EH (cell line): ENCODE measurements at regions not wholly inside any gene's neighbourhood (a gene's known extent, or its start where the extent isn't known, plus 50 kb on each side); places are given as distances from the start of the nearest gene placed in this dataset.

ENCODE experiments used
- DNase-seq: peaks from one replicate; pipeline ENCODE4 v3.0.0-alpha.2; 2015; ENCODE audit warnings: low read depth

DNA sequence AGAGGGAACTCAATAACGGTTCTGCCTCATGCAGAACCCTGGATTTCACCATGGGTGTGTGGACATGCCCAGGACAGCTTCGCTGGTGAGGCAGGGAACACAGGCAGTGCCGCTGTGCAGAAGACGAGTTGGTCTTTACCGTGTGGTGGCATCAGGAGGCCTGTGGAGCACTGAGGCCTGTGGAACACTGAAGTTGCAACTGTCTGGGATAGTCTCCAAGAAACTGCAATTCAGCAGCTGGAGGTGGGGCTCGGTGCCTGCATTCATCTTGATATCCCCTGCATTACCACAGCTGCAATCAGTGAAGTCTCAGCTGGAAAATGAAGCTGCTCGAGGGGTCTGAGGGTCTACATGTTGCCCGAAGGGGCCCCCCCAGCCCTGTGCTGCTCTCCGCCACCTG lies 202.4 kb upstream of the CDH4 start:
- no peak for DNase-seq

DNA sequence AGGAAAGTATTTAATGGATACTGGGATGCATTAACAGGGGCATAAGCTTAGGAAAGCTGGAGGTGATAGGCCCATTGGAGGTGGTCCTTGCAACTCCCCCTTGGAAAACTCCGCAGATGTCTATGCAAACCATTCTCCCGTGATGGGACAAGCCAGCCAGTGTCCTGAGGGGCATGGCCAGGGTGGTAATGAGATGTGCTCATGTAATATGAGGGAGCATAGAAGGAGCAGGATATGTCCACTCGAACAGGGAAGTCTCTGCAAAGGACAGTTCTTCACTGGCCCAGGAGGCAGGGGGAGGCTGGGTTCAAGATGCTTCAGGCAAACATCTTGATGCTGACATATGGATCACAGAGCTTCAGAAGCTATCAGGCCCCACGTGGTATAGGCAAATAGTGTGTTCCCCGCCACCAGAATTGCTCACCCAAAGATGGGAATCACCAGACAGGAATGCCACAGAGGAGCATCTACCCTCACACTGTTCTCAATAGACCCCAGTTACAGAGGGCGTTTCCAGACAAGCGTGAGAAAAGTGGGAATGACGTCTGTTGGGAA lies 201.6 kb upstream of the CDH4 start:
- DNase-seq: no peak

DNA sequence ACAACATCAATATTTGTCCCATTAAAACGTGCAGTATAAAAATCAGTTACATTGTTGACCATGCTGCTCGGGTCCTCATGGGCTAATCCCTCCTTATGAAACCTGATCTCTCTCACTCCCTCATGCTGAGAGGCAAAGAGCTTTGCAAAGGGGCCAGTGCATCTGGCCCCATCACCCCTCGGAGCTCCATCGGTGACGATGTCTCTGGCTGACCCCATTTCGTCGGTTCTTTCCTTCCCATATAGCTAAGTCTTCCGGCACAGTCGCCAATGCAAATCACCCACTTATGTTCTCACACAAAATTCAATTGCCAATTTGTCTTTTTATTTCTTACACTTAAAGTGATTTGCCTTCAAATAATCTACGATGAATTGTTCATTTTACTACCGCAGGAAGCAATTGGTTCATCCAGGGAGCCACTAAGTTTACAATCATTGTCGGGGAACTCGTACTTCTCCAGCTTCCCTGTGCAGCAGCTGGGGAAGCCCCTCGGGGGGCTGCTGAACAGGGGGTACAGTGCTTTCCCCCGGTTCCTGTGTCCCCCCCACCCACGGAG lies 199.8 kb upstream of the CDH4 start:
- DNase-seq: no peak

DNA sequence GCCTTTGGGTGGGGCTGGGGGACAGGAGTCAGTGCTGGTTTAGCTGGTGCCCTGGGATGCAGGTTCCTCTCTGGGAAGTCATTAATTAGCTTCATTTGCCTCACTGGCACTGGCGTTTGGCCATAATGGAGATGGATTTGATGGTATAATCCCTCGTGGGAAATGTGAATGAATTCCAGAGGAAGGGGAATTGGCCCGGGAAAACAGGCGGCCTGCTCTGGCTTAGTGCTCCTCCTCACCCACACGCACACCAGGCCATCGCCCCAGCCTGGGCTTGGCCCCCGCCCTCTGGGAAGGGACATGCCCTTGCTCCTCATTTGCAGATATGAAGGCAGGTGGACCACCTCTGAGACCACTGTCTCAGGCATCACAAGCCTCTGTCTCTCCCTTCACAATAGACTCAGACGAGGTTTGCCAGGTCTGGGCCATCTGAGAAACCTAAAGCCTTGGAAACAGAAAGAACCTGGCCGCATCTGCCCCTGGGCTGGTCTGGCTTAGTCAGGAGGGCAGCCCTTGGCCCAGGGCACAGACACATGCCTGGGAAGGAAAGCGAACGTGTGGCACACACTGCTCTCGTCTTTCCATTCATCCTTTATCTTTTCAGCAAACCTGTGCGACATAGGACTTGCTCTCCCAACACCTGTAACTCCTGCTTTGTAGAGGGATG lies 199.2 kb upstream of the CDH4 start:
- no peak for DNase-seq

DNA sequence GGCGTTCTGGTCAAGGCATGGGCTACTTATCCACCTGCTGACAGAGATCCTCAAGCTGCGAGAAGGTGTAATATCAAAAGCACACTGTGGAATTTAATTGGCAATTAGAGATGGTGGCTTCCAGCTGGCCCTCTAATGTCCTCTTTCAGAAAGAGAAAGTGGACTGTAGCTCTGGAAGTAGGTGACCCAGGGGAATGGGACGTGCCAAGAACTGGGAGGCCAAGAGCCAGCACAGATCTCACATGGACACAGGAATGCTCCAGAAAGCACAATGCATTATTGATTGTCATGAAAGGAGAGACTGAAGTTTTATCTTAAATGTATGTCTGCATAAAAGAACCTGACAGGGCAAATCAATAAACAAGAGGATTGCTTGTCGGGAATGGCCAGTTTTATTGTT lies 198.6 kb upstream of the CDH4 start:
- no peak for DNase-seq

DNA sequence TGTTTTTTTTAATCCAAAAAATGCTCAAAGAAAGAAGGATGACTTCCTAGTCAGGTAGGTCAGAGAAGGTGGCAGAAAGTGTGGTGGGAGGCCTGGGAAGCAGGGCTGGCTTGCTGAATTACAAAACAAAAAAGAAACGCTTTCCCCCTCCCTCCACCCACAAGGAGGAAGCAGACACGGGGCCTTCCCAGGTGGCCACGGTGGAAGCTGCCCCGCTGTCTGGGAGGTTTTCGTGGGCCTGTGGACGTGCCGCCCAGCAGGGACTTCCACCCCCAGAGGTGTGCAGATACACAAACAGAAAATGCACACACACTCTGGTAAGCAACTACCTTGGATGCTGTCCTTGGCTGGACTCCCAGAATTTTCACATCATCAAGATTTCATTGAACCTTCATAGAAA lies 198.2 kb upstream of the CDH4 start:
- no peak for DNase-seq

DNA sequence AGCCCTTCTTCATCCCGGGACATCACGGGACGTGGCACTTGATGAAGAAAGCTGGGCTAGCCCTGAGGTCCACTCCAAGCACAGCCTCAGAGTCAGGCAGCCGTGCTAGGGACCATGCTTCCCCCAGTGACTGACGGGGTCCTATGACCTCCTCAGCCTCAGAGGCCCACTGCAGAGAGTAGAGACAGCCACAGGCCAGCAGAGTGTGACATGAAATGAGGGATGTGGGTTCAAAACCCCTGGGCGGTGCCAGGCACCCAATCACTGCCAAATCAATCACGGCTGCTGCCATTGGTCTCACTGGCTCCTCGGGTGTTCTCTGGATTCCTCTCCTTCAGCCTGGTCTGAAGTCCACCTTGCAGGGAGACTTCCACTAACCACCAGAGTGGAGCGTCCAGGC lies 197.7 kb upstream of the CDH4 start:
- DNase-seq: no peak

DNA sequence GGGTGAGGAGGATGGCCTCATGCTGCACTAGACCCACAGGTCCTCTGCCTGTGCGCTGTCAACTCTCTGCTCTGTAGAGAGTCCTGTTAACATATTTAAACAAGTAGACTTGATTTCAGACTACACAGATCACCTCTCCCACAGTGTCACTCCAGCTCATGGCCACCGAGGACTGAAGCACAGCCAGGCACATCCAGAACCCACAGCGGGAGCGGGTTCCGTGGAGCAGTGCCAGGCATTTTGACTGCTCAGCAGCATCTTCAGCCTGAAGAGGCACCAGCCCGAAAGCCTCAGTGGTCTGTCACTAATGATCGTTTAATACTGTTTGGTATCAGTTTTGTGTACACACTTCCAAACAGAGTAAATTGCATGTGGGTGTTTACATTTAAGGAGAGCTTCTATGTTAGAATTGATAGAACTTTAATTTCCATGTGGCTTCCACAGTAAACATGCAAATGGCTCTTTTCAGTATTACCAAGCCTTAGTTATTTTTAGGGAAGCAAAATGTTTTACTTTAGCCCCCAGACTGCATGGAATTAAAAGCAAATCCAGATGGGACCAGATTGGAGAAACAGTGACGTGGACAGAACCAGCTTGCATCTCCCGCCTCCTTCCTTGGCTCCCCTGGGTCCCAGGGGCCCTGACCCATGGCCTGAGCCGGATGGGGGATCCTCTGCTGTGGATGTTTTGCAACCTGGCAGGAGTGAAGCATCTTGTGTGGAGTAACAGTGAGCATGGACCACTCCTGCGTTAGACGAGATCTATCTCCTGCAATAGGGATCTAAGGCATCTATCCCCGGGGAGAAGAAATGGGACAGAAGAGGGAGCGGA lies 196.7 kb upstream of the CDH4 start:
- DNase-seq: no peak

DNA sequence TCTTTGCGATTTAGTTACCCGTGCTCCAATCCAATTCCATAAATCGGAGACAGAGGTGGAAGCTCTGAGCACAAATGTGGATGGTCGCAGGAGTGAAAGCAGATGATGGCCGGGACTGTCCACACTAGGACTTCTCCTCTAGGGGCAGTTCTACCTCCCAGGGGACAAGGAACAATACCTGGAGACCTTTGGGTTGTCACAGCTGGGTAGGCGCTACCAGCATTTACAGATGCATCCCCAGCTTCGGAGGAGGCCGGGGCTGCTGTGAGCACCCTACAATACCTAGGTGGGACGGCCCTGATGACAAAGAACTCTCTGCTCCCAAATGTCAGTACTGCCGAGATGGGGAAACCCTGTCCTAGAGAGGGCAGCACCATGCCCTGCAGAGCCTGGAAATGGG lies 195.9 kb upstream of the CDH4 start:
- no peak for DNase-seq

DNA sequence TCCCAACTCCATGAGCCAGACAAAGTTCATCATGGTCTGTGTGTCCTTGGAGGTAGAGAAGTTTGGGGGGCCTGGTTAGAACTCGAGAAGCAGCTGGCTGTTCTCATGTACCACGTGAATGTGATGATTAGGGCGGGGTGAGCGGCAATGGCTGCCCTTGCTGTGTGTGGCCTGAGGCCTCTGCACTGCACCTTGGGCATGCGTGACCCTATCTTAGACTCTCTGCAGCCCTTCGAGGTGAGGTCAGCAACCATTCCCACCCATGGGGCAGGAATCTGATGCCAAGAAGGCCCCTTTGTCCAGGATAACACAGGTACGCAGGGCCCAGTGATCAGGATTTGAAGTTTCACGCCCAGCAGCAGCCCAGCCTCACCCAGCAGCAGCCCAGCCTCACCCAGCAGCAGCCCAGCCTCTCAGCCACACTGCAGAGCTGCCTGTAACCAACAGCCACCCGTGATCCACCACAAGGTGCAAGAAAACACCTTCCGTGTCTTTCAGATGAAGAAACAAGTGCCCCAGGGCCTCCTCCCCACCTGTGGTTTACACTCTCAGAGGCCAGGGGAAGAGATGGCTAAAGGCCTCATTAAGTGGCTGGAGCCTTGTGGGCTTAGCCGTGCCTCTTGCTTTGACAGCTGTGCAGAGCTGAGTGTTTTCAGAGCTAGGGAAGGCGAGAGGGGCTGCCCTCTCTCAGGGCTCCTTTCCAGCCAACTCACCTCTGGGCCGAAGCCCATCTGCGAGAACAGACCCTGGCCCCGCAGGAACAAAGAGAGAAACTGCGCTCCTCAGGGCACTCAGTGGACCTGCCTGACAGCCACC lies 195.2 kb upstream of the CDH4 start:
- no peak for DNase-seq

DNA sequence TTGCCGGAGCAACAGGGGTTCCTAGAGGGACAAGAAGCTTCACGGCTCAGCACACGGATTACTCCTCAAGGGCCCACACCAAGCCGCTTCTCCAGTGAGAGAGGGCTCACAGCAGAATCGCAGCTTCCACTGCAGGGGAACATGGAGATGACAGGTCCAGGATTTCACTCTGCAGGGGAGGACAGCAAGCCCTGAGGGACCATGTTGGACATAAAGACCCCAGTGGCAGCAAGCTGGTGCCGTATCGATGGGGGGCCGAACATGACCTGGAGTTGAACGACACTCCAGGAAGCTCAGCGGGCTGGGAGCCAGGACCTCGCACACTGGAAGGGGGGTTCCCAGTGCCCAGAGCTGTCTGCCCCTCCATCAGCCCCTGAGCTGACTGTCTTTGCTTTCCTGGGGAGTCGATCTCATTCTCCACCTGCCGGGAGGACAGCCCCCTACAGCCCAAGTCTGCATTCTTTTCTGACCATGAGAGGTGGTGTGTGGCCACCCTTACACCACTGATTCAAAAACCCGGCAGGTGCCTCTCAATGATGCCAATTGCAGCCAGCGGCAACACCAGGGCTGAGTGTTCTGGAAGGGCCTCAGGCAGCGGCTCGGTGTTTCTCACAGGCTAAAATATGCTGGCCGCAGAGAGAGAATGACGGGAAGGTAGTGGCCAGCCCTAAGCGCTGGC lies 194.5 kb upstream of the CDH4 start:
- no peak for DNase-seq

DNA sequence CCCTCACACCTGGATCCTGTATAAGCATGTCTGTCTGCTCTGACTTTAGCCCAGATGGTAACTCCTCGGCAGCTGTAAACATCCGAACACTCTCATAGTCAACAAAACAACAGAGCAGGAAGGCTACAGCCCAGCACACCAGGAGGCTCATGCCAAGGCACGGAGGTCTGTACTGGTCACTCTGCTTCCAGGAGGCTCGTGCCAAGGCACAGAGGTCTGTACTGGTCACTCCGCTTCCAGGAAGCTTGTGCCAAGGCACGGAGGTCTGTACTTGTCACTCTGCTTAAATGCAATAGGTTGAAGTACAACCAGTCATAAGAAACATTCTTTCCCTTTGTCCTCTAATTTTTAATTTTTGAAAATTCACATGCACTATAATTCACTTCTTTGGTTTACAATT lies 190.1 kb upstream of the CDH4 start:
- DNase-seq: no peak

DNA sequence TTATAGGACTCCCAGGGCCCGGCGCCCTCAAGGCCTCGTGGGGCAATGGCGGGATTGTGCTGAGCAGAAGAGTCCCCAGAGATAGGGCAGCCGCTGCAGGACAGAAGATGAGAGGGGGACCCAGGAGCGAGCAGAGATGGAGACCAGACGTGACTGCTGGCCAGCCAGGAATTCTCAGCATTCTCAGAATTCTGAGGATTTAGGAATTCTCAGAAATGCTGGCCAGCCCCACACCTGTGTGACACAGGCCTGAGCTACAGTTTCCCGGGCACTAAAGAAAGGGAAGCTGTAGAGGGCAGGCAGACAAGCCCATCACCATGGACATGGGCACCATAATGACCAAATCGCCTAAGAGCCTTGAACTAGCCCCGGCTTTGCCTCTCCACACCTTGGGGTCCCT lies 186.2 kb upstream of the CDH4 start:
- DNase-seq: no peak

DNA sequence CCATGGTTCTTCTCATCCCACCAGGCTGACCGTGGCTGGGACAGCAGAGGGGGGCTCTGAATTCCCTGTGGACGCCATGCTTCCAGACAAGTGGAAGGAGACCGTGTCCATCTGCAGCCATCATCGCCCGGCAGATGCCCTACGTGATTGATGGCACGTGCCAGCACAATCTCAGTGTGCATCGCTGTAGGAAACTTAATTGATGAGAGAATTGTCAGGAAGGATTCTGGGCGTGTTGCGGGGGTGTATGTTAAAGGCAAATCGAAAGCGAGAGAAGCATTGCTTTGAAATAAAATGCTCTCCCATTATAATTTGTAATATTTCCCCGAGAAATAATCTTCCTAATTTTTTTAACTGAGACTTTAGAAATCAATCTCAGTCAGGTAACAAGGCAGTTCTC lies 185.5 kb upstream of the CDH4 start:
- DNase-seq: no peak

DNA sequence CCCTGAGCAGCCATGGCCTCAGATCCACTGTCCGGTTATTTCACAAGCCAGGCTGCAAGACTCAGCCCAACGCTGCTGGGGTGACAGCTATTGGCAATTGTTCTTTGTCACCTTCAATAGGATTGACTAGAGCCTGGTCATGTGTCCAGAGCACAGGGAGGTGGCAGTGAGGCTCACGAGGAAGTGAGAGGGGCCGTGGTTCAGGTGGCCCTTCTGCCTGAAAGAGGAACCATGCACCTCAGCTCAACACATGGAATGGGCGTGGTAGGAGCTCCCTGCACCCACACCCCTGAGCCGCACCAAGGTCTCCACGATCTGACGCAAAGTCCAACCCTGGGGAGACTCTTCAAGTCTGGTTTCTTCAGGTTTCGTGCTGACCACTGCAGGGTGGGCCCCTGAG lies 184.8 kb upstream of the CDH4 start:
- DNase-seq: no peak

DNA sequence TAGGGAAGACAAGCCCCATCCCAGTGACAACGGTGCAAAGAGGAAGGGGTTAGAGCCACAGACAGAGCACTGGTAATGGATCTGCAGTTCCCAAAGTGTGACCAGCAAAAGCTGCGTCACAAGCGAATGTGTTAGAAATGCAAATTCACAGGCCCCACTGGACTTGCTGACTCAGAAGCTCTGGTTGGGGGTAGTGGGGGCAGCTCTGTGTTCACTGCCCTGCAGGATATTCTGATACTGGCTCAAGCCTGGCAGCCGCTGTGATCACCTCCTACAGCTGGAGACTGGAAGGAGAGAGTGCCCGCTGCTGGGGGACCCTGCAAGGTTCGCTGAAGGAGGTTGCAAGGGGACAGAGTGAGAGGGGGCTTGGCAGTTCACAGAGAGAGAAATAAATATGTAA lies 179.7 kb upstream of the CDH4 start:
- DNase-seq: no peak

DNA sequence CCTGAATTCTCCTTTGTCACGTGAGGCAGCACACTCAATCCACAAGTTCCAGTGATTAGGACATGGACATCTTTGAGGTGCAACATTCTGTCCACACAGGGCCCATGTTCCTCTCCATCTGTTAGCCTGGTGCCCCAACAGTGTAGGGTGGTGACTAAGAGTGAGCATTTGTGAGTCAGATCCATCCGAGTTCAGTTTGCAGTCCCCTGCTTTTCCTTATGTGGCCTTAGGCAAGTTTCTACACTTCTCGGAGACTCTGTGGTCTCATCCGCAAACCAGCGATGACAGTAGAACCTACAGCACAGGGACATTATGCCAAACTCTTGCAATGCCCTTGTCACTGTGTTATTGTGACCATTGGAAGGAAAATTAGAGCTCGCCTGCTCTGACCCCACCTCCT lies 178.7 kb upstream of the CDH4 start:
- no peak for DNase-seq

DNA sequence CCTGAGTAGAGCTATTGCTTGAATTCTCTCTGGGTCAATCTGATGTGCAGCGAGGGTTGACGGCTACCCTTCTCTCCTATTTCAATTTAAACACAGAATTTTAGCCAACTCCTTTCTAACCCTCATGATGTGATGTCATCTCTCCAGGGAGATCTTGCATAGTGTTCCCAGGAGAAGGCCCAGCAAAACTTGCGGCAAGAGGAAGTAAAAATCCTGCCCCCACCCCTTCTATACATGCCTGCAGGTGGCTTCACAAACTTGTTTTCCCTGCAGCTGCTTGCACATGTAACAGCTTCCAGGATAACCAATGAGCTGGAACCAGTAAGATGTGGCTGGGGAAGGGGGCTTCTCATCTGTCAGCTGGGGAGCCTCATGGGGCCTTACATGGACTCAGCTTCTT lies 169.3 kb upstream of the CDH4 start:
- DNase-seq: no peak

DNA sequence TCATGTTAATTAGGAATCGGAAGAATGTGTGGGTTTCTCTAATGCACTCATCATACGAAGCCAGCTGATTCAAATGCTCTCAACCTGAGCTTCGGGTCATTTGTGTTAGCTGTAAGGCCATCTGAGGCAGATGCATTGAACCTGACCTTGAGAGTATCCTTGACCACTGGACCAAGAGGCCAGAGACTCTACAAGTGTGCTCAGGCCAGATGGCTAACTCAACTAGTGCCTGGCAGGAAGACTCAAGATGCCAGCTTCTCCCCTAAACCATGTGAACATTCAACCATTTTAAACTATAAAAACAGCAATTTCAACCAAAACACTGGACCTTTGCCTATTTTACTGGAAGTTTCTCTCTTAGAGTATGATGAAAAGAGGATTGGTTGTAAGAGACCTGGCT lies 168.6 kb upstream of the CDH4 start:
- DNase-seq: no peak

DNA sequence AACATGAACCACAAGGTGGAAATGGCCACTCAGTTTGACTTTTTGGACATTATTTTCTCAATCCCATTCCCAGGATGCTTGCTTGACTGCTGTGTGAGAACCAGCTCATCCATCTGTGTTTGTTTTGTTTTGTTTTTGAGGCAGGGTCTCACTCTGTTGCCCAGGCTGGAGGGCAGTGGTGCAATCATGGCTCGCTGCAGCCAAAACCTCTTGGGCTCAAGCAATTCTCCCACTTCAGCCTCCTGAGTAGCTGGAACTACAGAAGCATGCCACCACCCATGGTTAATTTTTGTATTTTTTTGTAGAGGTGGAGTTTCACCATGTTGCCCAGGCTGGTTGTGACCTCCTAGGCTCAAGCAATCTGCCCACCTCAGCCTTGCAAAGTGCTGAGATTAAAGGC lies 166.0 kb upstream of the CDH4 start:
- no peak for DNase-seq

DNA sequence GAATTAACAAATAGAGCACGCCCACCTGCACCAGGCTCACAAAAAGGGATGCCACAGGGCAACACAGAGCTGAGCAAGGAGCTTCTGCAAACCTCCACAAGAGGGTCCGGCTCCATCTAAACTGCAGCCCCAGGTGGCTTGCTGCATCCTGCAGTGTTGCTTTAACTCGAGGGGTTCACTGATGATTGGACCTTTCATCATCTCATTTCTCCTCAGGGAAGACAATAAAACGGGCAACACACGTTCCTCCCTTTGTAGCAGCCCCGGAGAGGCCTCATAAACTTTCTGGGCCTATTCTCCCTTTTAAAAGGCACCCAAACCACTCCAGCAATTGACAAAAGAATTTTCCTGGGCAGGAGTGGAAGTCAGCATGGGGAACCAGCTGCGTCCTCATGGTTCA lies 161.5 kb upstream of the CDH4 start:
- DNase-seq: no peak

DNA sequence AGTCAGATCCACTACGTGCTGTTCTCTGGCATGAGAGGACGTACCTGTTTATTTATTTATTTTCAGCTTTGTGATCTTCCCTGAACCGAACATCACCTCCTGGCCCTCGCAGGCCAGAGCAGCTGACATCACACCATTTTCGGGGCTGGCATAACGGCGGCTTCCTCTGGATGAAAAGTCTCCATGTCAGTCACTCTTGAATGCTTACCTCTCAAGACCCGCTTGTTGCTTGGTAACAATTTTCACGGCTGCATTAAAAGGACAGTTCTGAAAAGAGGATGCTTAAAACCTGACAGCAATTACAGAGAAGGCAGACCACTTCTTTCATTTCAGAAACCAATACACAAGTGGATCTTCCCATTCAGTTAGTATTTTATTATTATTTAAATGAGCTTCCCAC lies 159.8 kb upstream of the CDH4 start:
- no peak for DNase-seq
